GM21515 (cell line): ENCODE measurements at regions not wholly inside any gene's neighbourhood (a gene's known extent, or its start where the extent isn't known, plus 50 kb on each side); places are given as distances from the start of the nearest gene placed in this dataset.
"Not testable (repeated sequence)": the region's sequence is repeated elsewhere in the genome, so short reads cannot be mapped to it uniquely, and the experiment has no call there.

ENCODE experiments used
- ATAC-seq: cut with Tn5 transposase; IDR thresholded peaks from one replicate; pipeline ENCODE4 v1.9.1; 2021; ENCODE audit not compliant: unreplicated experiment

DNA sequence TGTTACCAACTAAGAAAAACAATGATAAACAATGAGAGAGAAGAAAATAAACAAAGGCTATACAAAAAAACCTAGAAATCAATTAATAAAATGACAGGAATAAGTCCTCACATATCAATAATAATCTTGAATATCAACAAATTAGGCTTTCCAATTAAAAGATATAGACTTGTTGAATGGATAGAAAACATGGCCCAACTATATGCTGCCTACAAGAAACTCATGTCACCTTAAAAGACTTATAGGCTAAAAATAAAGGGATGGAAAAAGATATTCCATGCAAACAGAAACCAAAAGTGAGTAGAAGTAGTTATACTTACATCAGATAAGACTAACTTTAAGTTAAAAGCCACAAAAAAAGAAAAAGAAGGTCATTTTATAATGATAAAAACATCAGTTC lies 183.9 kb downstream of the MYRFL start:
- no peak for ATAC-seq

DNA sequence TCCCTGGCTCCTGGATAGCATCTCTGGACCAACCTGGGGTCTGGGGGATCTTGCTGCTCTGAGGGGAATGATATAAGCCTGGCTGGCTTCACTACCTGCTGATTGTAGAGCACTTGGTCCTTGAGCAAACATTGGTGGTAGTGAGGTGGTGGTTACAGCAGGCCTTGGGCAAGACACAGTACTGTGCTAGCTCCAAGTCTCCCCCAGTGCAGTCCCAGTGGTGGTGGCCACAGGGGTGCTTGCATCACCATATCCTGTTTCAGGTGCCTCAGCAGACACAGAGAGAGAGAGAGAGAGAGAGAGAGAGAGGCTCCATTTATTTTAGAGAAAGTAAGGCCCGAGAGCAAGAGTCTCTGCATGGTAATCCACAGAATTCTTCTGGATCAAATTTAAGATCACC lies 186.3 kb downstream of the MYRFL start:
- ATAC-seq = no peak

DNA sequence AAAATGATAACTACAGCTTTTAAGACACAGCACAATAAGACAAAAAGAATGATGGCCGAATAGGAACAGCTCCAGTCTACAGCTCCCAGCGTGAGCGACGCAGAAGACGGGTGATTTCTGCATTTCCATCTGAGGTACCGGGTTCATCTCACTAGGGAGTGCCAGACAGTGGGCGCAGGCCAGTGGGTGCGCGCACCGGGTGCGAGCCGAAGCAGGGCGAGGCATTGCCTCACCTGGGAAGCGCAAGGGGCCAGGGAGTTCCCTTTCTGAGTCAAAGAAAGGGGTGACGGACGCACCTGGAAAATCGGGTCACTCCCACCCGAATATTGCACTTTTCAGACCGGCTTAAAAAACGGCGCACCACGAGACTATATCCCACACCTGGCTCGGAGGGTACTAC lies 188.0 kb downstream of the MYRFL start:
- not testable (repeated sequence) for ATAC-seq

DNA sequence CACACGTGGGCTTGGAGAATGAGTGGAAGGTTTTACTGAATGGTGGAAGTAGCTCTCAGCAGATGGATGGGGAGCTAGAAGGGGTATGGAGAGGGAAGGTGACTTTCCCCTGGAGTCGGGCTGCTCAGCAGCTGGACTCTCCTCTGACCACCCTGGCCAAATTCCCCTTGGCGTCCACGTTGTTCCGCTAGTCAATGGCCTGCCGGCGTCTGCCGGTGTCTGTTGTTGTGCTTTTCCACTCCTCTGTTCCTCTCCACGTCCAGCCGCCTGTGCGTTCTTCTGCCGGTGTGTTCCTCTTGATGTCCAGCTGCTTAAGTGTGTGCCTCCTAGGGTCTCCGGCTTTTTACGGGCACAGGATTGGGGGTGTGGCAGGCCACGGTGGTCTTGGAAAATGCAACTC lies 203.5 kb downstream of the MYRFL start:
- no peak for ATAC-seq

DNA sequence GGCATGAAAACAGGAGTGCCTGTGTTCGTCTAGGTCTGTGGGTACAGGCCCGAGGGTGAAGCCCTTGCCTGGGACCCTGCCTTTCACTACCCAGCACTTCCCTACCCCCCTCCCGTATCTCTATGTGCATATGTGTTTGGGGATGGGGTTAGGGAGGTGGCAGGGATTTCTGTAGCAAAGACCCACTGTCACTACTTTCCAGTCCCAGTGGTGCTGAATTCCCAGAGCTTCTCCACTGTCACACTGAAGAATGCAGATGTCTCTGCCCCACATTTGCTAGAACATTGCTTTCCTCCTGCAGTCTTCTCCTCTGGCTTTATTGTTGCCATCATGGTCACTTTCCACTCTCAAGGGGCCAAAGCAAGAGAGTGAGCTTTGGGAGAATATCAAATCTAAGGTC lies 203.9 kb downstream of the MYRFL start:
- no peak for ATAC-seq

DNA sequence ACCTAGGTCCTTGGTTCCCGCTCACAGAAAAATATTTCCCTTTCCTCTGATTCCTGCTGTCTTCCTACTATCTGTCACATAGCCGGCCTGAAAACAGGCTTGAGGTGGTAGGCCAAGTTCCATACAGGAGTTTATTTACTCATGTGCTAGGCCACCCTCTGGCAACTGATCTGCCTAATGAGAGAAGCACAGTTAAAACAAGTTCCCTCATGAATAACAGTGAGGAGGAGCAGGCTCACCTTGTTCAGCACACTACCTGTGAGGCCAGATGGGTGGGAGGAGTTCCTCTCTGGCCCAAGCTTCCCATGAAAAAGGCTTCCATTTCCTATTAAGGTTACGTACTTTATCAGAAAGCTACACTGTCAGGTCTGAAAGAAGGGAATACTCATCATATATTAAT lies 206.0 kb downstream of the MYRFL start:
- ATAC-seq = no peak

DNA sequence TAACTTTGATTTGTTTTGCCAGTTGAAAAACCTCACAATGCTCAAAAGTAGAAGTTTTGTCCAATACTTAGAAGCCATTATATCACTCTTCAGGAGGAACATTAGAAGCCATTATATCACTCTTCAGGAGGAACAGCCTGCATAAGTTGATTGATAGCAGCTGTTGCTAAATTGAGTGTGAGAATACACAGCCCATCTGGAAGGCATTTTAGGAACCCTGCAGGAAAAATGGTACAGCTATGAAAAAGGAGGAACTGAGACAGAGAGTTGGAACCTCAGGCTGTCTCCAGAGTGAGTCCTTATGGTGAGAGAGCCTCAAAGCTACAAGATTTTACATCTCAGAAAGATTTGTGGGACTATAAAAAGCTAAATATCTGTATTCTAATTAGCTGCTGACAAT lies 207.0 kb downstream of the MYRFL start:
- ATAC-seq = no peak

DNA sequence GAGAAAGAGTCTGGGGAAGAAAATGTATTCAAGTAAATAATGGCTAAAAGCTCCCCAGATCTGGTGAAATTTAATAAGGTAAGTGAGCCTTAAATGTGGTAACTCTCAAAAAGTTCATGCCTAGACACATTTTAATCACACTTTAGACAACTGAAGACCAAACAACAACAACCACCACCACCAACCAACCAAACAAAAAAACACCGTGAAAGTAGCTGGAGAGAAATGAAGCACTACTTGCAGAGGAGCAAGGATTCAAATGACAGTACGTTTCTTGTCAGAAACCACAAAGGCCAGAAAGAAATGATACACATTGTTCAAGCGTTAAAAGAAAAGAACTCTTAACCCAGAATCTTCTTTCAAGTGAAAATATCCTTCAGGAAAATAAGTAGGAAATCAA lies 208.3 kb downstream of the MYRFL start:
- no peak for ATAC-seq

DNA sequence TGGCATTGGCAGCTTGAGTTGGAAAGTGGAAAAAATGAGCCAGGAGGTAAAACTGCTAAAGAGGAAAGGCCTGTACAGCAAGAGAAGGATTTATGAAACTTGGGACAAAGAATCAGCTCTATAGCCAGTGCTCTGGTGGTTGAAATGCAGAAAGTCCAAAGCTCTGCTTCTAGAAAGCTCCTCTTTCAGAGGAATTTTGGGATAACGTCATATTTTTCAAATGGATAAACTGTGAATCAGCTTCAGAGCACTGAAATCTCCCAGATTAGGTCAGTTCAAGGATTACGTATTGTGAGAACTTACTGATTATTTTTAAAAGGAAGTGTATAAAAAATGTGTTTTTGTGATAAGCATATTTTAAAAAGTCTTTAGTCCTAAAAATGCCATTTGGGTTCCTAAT lies 203.1 kb upstream of the CNOT2 start:
- no peak for ATAC-seq

DNA sequence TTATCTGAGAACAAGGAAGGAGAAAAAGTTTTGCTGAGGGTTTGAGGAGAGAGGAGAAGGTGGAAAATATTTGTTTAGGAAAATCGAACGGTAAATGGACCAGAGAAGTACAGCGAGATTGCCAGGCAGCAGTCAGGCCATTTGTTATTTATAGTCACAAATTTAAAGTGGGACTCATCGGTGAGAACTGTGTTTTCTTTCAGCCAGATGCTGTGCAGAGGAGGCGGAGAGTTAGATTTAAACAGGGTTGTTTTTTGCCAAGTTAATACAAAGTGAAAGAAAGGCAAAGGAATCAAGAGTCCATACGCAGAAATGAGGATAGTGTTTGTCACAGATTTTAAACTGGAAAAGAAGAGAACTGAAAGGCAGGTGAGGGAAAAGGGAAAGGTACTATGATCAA lies 200.6 kb upstream of the CNOT2 start:
- ATAC-seq = no peak

DNA sequence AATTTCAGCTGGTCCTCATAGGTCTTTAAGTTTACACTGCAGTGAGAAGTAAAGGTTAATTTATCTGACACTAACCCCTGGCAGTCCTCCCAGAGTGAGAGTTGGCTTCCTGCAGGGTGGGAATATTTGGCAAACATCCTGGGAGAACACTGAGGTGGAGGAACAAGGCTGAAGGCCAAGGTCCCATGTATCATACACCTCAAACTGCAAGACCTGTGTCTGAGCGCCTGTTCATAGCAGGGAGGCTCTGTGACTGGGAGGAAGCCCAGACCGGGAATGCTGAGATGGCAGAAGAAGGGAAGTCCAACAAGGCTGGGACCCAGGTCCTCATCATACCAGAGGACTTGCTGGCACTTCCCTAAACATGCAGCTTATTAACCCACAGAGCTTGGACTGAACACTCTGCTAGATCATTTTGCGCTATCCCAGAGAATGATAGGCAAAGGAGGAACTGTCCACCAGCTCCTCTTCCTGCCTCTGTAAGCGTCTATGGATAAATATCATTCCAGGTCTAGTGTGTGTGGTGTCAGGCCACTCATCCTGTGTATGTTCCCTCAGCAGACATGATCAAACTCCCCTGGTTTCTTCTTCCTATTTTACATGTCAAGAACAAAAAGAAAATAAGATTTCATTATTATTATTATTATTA lies 199.6 kb upstream of the CNOT2 start:
- no peak for ATAC-seq

DNA sequence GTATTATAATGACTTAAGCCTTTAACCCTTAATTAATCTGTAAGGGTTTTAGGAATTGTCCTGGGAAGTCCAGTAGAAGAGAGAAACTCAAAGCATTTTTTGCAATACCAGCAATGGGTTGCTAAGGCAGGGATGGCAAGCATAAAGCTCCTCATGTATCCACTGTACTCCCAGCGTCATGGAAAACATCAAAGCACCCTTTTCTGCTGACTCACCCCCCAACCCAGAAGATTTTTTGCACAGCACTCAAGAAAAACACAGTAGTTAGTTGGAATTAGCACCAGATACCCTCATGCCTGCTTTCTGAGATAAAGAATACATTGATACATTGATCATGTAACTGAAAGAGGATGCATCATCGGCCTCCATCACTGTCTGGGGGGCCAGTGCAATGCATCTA lies 199.1 kb upstream of the CNOT2 start:
- ATAC-seq = no peak

DNA sequence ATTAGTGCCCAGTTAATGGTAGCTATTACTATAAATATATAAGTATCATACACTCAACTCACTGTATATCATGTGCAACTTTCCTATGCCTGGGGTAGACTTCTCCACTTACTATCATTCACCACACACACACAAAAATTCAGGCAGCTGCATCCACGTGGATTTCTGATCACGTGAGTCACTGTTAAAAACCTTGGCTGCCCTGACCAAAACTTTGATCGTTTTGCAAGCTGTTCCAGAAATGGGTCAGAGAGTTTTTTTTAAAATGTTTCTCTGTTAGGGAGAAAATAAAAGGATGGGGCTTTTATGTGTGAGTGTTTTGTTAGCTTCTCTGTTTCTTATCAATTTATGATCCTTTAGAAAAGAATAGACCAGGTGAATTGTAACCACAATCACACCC lies 198.2 kb upstream of the CNOT2 start:
- ATAC-seq = no peak

DNA sequence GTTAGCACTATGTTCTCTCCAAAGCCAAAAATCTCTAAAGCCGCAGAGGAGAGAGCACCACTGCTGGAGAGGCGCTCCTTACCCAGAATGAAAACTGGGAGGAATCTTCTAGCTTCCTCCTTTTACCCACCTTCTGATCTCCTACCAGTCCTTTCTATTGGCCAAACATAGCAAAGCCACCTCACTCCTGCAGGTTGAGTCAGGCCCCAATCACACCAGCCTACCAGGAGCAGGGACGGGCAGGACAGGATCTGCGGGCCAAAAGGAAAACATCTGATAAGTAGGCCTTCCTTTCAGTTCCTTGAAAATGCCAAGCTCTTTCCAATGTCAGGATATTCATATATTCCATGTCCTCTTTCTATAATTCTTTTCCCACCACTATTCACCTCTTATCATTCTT lies 197.7 kb upstream of the CNOT2 start:
- no peak for ATAC-seq

DNA sequence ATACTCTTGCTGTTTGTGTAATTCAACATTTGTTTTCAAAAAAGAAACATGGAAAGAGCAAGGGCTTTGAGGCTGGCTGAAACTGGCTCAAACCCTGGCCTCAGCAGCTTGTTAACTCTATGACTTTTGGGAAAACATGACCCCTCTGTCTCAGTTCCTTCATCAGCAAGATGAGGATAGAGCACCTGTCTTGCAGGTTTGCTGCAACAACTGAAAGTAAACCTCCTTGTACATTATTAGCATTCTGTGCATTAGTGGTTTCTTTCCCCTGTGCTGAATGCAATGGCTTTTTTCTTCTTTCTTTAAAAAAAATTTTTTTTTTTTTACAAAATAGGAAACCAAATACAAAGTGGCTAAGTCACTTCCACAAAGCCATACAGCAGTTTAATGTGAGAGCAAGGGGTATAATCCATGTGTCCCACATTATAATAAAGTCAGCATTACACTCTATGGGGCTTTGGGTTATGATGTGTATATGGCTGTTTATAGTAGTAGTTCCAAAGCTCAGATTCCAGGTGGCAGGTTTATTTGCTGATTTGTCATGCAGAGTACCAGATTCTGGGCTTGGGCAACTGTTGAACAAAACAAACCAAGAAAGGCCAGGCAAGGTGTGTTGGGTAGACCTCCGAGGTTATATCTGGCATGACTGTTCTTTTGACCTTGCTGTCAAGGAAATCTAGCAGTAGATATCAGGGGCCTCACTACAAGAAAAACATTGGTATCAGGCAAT lies 194.5 kb upstream of the CNOT2 start:
- peak; percentile 43 for ATAC-seq

DNA sequence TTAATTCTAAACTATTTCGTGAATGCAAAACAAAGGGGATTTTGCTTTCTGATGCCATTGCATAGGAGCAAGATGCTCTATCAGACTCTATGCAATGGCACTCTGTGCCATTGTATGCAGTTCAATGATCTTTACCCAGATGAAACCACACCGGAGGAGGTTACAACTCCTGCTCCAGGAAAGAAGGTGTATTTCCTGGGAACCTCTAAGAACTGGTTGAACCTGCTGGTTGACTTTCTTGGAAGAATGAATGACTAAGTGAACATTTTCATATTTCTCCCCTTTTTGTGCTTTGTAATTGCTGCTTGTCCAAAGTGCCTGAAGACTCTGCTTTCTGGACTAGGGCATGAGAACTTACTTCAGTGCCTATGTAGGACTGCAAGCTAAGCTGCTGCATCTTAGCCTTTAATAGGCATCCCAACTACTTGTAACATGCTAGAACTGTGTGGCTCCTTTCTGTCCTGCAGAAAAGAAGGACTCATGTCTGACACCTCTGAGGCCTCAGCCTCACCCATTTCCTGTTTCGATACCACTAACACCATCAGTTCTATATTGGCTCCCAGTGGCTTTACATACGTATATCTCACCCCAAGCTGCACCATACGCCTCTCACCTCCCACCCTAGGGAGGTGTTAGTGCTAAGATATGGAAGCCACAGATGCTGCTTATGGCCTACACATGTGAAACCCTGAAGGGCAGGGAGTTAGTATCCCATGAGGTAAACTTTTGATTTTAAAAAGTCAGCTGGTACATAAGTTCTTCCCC lies 193.5 kb upstream of the CNOT2 start:
- peak; percentile 95 for ATAC-seq

DNA sequence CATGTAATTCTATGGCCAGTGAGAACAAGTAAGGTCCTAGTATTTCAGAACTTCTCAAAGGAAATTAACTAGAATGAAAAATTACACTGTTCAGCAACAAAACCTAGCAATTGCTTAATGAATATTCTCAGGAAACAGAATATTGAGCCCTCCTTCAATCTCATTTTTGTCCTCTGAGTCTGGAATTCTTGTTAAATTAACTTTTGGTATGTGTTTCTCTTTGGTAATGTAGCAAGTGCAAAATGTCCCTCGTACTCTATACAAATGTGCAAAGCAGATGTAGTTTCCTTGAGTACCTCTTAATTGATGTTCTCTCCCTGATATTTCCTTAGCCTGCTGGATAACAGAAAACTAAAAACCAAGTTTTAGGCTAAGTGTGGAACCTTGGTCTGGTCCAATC lies 190.8 kb upstream of the CNOT2 start:
- ATAC-seq = no peak

DNA sequence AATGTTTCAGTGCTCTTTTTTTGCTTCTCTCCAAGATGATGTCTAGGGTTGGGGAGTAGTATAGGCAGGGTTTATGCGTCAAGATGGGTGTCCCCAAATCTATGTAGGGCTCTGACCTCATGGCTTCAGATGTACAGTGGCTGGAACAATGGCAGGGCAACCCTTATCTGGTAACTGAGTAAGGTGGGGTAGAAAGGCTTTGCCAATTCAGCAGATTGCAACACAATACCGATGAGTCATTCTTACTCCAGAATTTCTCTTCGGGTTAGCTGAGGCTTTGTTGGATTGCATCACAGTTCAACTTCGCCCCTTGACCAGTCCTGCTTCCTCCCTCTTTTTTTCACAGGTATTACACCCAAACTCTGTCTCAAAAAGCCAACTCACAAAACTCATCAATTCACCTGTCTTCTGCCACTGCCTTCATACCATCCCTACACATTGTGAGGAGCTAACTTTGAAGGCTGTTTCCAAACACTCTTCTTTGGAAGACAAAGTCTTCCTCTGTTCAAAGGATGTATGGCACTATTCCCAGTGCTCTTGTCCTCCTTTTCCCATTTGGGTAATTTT lies 190.2 kb upstream of the CNOT2 start:
- ATAC-seq = no peak

DNA sequence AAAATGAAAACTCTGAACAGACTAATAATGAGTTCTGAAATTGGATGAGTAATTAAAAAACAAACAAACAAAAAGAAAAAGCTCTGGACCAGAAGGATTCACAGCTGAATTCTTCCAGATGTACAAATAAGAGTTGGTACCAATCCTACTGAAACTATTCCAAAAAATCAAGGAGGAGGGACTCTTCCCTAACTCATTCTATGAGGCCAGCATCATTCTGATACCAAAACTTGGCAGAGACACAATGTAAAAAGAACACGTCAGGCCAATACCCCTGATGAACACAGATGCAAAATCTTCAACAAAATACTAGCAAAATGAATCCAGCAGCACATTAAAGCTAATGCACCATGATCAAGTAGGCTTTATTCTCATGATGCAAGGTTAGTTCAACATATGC lies 183.9 kb upstream of the CNOT2 start:
- ATAC-seq = no peak

DNA sequence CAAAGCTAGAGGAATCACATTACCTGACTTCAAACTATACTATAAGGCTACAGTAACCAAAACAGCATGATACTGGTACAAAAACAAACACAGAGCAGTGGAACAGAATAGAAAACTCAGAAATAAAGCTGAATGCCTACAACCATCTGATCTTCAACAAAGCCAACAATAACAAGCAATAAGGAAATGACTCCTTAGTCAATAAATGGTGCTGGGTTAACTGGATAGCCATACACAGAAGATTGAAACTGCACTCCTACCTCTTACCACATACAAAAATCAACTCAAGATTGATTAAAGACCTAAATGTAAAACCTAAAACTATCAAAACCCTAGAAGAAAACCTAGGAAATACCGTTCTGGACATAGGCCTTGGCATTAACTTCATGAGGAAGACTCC lies 182.6 kb upstream of the CNOT2 start:
- no peak for ATAC-seq

DNA sequence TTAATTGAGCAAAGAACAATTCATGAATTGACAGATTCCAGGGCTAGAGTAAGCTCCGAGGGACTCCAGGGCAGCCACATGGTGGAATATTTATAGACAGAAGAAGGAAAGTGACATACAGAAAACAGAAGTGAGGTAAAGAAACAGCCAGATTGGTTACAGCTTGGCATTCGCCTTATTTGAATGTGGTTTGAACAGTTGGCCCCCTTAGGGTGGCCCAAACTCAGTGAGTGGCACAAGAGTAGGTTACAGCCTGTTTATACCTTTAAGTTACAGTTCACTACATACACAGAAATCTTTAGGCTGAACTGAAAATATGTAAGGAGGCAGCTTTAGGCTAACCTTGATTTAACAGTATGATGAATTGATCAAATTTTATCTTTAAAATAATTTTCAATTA lies 174.5 kb upstream of the CNOT2 start:
- no peak for ATAC-seq
